ENCODE measurements at regions not wholly inside any gene's neighbourhood (a gene's known extent, or its start where the extent isn't known, plus 50 kb on each side); places are given as distances from the start of the nearest gene placed in this dataset.
A peak's percentile ranks its signal among the peaks of the same experiment; 100 is the strongest.

DNA sequence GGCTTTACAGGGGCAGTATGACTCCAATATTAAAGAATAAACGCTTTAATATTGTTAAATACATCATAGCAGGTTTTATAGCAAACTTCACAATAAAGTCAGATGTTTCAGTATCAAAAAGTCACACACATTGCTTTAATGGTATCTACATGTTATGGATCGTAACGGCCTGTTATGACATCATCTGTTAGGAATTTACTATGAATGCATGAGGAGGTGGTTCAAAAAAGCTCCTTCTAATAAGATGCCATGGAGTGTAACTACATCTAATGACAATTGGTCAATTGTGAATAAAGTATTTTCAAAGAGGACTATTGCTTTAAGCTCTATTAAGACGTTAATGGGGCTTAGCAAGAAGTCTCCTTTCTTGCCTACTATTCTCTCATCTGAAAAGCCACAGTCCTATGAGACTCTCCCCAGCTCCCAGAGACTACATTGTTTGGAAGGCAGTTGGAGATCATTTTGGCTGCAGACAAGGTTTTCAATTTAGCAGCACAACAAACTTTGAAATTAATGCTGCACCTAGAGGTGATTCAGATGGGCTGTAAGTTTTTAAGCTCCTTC lies 300.7 kb upstream of the MEIS1 start:
- H2BK12ac ChIP-seq (ENCODE audit: low read depth, low read length), result no peak overlapping the region

More for the DNA sequence above, 300.7 kb upstream of the MEIS1 start:
- no peak overlapping the region for H3K14ac ChIP-seq (ENCODE audit: insufficient read length)
- no peak overlapping the region for H2AFZ ChIP-seq (ENCODE audit: low read length)
- no peaks in the 10 kb centered on the region for H3K79me1 ChIP-seq (ENCODE audit: low read depth, low read length)
- H4K91ac ChIP-seq (replicated peaks; ENCODE audit: insufficient read length, low read length), result no peak overlapping the region
- peak overlapping the region; percentile 30; the same call in 1 of the 2 replicates for H3K27ac ChIP-seq (ENCODE audit: low read depth, low read length)
- no peak for DNase-seq (ENCODE audit: low read depth in 1 of 2, low spot score in 2 of 2)
- no peak overlapping the region for H2BK15ac ChIP-seq (ENCODE audit: low read length)
- H3K9ac ChIP-seq (replicated peaks in 1 of 4; ENCODE audit: extremely low read depth in 1 of 4, low read depth in 3 of 4, low read length in 3 of 4), result no peak overlapping the region
- POLR2A ChIA-PET (ENCODE audit: partially characterized antibody), result interaction anchor here (0.9 kb wide), 1 partner anchor 122 kb away, joined by 3 read pairs; no protein-coding TSS in a partner anchor
- H4K8ac ChIP-seq (ENCODE audit: extremely low read depth, insufficient read depth, low read length), result no peak overlapping the region
- H3K56ac ChIP-seq (replicated peaks; ENCODE audit: insufficient read length, low read depth, low read length), result no peak overlapping the region
- H2BK120ac ChIP-seq (replicated peaks; ENCODE audit: low read depth, low read length), result no peak overlapping the region
- no peak overlapping the region for H3K4ac ChIP-seq (replicated peaks; ENCODE audit: insufficient read length, low read depth, low read length)
- no peaks in the 10 kb centered on the region for H3K79me2 ChIP-seq (ENCODE audit: control insufficient read depth in 1 of 2, insufficient read depth in 2 of 2, low read length in 2 of 2)
- H3K9me3 ChIP-seq (ENCODE audit: insufficient read depth in 2 of 2, low read depth in 1 of 2, low read length in 1 of 2), result no peaks in the 10 kb centered on the region
- no peak overlapping the region for H2AK5ac ChIP-seq (ENCODE audit: low read depth, low read length)
- no peaks in the 10 kb centered on the region for H3K23me2 ChIP-seq (ENCODE audit: low read depth, low read length)
- no peak overlapping the region for H4K5ac ChIP-seq (ENCODE audit: insufficient read length, low read depth, low read length)
- H2BK20ac ChIP-seq (ENCODE audit: low read length), result no peak overlapping the region
- no peak overlapping the region for H3K4me3 ChIP-seq (ENCODE audit: extremely low read depth in 1 of 4, insufficient read depth in 2 of 4, low read depth in 3 of 4, low read length in 4 of 4)
- H3K23ac ChIP-seq (ENCODE audit: insufficient read length), result no peak overlapping the region
- no peaks in the 10 kb centered on the region for H4K20me1 ChIP-seq (replicated peaks in 1 of 2; ENCODE audit: control insufficient read depth in 1 of 2, insufficient read depth in 2 of 2, low read length in 2 of 2)
- no peaks in the 10 kb centered on the region for H3K27me3 ChIP-seq (replicated peaks in 1 of 4; ENCODE audit: control insufficient read depth in 3 of 4, extremely low read depth in 1 of 4, insufficient read depth in 3 of 4, low read length in 3 of 4)
- no peak overlapping the region for H3K18ac ChIP-seq (ENCODE audit: extremely low read depth, low read length)
- peak; percentile 86 for TF ChIP-seq JUND (IDR thresholded peaks at IDR 0.05; ENCODE audit: low read length)
- TF ChIP-seq, protein P1, sequence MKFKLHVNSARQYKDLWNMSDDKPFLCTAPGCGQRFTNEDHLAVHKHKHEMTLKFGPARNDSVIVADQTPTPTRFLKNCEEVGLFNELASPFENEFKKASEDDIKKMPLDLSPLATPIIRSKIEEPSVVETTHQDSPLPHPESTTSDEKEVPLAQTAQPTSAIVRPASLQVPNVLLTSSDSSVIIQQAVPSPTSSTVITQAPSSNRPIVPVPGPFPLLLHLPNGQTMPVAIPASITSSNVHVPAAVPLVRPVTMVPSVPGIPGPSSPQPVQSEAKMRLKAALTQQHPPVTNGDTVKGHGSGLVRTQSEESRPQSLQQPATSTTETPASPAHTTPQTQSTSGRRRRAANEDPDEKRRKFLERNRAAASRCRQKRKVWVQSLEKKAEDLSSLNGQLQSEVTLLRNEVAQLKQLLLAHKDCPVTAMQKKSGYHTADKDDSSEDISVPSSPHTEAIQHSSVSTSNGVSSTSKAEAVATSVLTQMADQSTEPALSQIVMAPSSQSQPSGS (IDR thresholded peaks at IDR 0.05; ENCODE audit: low read length), result peak; percentile 65
- TF ChIP-seq JUN (IDR thresholded peaks at IDR 0.05; ENCODE audit: low read depth, low read length), result peak; percentile 55; the same call in 1 of the 2 replicates
- TF ChIP-seq NANOG (IDR thresholded peaks at IDR 0.05; ENCODE audit: insufficient read depth, low read depth, low read length, poor library complexity, severe bottlenecking), result no peak
- TF ChIP-seq CTBP2 (IDR thresholded peaks at IDR 0.05; ENCODE audit: borderline replicate concordance, insufficient read depth, insufficient read length, low read length), result no peak
- H2BK5ac ChIP-seq (ENCODE audit: low read depth, low read length), result no peak overlapping the region
- no peak for FAIRE-seq
- WGBS, 2 experiments (ENCODE audit: extremely low coverage in 1 of 2, insufficient coverage in 1 of 2, insufficient read length in 1 of 2, insufficient replicate concordance in 2 of 2, low coverage in 1 of 2, low lambda C conversion rate in 2 of 2, missing lambda C conversion rate in 1 of 2), result 57% methylated on average over 4 of the region's 4 CpGs; no CpG with 5 or more reads in 1 of the 2 experiments
- no peak overlapping the region for H3K4me2 ChIP-seq (ENCODE audit: insufficient read depth in 1 of 2, low read depth in 2 of 2, low read length in 2 of 2)
- no peaks in the 10 kb centered on the region; a peak in 1 of 8 replicates for H3K36me3 ChIP-seq (ENCODE audit: control insufficient read depth in 2 of 4, insufficient read depth in 4 of 4, low read length in 3 of 4)
- CTCF ChIA-PET (ENCODE audit: partially characterized antibody), result interaction anchor here (0.7 to 1.0 kb wide), 2 partner anchors 11 to 54 kb away, joined by 3 read pairs; no protein-coding TSS in a partner anchor
- H3K4me1 ChIP-seq (replicated peaks in 1 of 4; ENCODE audit: control insufficient read depth in 3 of 4, insufficient read depth in 4 of 4, low read length in 3 of 4), result peaks cover 0 to 11% (median 8%) of the 10 kb centered on the region in 4 experiments; a peak in 3 of 7 replicates
